K562 (cell line): ENCODE measurements at regions not wholly inside any gene's neighbourhood (a gene's known extent, or its start where the extent isn't known, plus 50 kb on each side); places are given as distances from the start of the nearest gene placed in this dataset.

ENCODE experiments used
- CHD7 ChIP-seq: fragments of 200-600 bp; sonication (generic); IDR thresholded peaks from one replicate; pipeline ENCODE4 v1.6.1; 2012; ENCODE audit warnings: mild to moderate bottlenecking, low read depth, low read length, inconsistent platforms
- FOXP4 ChIP-seq: sonication (generic); formaldehyde crosslinking; IDR thresholded peaks from 2 replicates; pipeline ENCODE4 v1.8.0; 2022; ENCODE audit warnings: mild to moderate bottlenecking, missing genetic modification reagents, borderline replicate concordance
- NFE2L1 ChIP-seq: fragments of 450-650 bp; IDR thresholded peaks from 2 replicates; pipeline ENCODE4 v1.6.1; 2016; ENCODE audit warnings: missing genetic modification characterization, low read depth, mild to moderate bottlenecking, missing compliant biosample characterization, moderate library complexity, borderline replicate concordance
- PKNOX1 ChIP-seq: fragments of 450-650 bp; IDR thresholded peaks from 2 replicates; pipeline ENCODE4 v1.6.1; 2016
- RBBP5 ChIP-seq: fragments of 200-600 bp; sonication (generic); IDR thresholded peaks from 2 replicates; pipeline ENCODE4 v1.6.1; 2012; ENCODE audit warnings: borderline replicate concordance, mild to moderate bottlenecking, low read length, control low read depth, inconsistent platforms; ENCODE audit not compliant: insufficient read depth, poor library complexity, severe bottlenecking
- TAF15 ChIP-seq: fragments of 200-400 bp; formaldehyde crosslinking; IDR thresholded peaks from 2 replicates; pipeline ENCODE4 v1.6.1; 2017; ENCODE audit warnings: mild to moderate bottlenecking, low read depth, low read length, moderate library complexity

- TF ChIP-seq CHD7 = no peak
- TF ChIP-seq FOXP4 (CRISPR knock-in tag) = no peak
- TF ChIP-seq RBBP5 = no peak
- no peak for TF ChIP-seq NFE2L1
- TF ChIP-seq PKNOX1 = no peak
- no peak for TF ChIP-seq TAF15
Measured at GRCh38 chr6:144947398-144947976, 662.4 kb downstream of the UTRN start (continued).
